HG03439 (cell line): ENCODE measurements at regions not wholly inside any gene's neighbourhood (a gene's known extent, or its start where the extent isn't known, plus 50 kb on each side); places are given as distances from the start of the nearest gene placed in this dataset.

ENCODE experiments used
- ATAC-seq: cut with Tn5 transposase; IDR thresholded peaks from one replicate; pipeline ENCODE4 v1.9.1; 2021; ENCODE audit warnings: mild to moderate bottlenecking, moderate library complexity; ENCODE audit not compliant: unreplicated experiment

- ATAC-seq = no peak
Observed at GRCh38 chr22:49080631-49081030, 747.0 kb downstream of the BRD1 start.

GRCh38 chr22:49079743-49080500 lies 747.8 kb downstream of the BRD1 start:
- ATAC-seq = no peak

DNA sequence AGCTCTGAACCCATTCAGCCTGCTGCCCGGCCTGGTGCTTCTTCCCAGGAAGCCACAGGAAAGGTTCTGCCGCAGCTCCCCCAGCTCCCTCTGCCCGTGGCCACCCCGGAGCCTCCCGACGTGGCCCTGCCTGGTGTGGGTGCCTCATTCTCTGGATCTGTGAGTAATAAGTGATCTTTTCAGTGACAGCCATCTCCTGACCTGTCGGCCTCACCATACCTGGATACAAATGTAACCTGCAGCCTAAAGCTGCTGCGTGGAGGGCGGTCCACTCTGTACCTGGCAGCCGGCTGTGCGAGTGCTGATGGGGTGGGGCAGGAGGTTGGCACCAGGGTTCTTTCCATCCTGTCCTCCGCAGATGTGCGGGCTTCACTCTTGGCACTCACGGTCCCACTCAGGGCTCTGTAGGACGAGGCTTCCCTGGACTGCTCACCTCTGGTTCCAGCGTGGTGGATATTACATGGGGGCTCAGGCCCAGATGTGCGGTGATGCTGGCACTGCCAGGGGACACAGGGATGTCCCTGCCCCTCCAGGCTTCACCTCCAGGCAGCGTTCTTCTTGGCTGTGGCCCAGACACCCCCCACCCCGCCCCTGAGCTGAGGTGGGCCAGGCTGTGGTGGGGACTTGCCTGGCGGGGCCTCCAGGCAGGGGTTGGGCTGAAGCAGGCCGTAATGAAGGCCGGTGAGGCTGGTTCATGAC lies 748.5 kb downstream of the BRD1 start:
- no peak for ATAC-seq

GRCh38 chr22:49078076-49078710 lies 749.5 kb downstream of the BRD1 start:
- no peak for ATAC-seq

DNA sequence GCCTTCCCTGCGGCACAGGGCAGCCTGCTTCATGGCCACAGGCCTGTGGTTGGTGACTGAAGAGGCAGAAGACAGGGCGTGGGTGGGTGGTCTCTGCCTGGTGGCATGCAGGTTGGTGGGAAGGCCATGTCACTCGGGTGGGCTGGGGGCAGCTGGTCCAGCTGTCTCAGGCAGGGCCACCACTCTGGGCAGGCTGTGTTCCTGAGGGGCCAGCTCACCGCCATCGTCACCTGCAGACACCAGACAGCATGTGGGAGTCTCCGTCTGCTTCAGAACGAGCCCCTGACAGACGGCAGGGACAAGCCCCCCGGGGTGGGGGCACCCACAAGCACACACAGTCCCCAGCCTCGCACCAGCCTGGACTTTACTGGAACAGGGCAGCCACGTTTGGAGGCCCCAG lies 750.1 kb downstream of the BRD1 start:
- no peak for ATAC-seq

DNA sequence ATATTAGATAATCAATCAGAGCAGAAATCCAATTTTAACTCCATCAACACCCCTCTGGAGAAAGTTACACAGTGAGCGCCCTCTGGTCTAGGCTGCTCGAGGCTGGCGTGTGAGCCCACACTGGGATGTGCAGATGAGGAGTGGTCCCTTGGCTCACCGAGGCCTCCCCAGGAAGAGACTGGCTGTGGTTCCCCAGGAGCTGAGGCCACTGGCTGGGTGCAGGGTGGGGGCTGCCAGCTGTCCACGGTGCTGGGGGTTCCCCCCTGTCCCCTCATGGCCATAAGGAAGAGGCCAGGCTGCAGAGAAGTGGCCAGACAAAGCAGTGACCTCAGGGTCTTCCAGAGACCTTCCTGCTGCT lies 750.7 kb downstream of the BRD1 start:
- no peak for ATAC-seq

DNA sequence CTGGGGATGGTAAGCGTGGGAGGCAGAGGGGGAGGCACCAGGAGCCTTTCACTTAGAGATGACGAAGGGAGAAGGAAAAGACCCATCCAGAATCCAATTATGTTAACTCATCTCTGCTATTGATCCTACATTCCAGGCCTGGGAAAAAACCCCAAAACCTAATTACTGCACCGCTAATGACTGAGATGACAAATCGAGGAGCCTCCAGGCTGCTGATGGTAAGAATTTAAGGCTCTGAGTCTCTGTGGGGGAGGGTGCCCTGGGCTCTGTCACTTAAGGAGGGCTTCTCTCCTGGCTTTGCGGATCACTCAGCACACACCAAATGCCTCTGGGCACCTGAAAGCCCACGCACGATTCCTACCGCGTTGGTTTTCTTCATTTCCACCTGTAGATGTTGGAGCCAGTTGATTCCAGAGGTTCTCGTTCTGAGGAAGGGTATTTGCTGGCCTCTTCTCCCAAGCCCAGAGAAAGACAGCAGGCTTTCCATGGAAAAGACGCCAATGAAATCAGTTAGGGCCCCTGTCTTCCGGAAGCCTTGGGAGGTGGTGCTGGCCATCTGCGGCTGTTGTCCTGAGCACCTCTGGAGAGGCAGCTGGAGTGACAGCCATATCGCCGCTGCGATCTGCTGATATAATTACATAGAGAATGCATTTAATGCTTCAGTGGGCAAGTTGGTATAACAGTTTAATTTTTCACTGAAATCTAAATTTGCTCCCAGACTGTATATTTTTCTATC lies 751.2 kb downstream of the BRD1 start:
- no peak for ATAC-seq

- no peak for ATAC-seq
Observed at GRCh38 chr22:49075150-49075549, 752.5 kb downstream of the BRD1 start.

GRCh38 chr22:49073873-49074417 lies 753.7 kb downstream of the BRD1 start:
- no peak for ATAC-seq

DNA sequence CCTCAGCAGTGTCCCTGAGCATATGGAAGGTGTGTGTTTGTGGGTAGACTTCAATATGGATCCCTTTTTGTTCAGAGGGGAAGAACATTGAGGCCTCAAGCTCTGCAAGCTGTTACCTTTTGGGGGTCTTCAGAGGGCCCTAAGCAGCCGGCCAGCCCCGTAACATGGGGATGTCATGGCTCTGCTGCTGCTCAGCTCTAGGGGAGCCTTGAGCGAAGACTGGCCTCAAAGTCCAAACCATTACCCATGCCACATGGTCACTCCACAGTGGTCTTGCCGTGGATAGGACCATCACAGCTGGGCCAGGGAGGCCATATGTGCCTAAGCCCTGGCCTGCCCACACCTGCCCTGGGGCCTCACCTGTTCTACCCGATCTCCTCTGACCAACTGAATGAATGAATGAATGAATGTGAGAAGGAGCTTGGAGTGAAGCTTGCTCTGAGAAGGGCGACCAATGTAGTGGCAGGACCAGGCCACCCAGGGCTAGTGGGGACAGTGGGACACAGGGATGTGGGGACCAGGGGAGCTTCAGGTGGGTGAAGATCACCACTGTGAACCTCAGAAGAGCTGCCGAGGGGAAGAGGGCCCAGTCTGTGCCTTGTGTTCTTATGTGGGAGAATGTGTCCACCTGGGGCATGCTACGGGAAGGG lies 754.6 kb downstream of the BRD1 start:
- no peak for ATAC-seq

DNA sequence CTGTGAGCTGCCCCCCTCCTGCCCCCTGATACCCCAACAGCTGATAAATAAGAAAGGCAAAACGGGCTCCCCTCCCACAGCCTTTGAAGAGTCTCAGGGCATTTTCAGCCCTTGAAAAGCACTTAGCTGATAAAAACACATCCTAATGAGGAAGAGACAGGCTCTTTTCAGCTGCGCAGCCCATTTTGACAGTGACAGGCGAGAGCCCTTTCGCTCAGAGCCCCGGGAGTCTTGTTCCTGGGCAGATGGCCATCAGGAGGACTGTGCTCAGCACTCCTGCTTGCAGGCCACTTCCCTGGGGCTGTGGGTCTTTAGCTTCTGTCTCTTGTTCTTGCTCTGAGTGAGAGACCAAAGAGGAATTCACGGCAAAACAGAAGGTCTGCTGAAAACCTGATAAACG lies 757.2 kb downstream of the BRD1 start:
- ATAC-seq = no peak

DNA sequence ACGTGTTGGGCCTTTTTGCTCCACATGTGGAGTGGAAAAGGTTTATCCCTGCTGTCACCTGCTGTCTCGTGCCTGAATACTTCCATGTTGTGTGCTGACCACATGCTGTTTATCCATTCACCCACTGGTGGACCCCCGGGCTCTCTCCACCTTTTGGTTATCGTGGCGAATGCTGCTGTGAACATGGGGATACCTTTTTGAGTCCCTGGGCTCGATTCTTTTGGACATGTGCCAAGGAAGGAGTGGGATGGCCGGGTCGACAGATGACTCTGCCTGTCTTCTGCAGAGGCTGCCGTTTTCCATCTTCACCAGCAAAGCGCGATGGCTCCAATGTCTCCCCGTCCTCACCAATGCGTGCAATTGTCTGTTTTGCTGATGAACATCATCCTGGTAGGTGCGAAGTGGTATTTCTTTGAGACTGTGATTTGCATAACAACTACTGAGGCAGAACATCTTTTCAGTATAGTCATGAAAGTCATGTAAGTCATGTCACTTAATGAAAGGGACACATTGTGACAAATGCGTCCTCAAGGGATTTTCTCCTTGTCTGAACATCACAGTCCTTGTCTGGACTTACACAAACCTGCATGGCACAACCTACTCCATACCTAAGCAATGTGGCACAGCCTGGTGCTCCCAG lies 758.7 kb downstream of the BRD1 start:
- no peak for ATAC-seq

- no peak for ATAC-seq
Observed at GRCh38 chr22:49067504-49067903, 760.2 kb downstream of the BRD1 start.

DNA sequence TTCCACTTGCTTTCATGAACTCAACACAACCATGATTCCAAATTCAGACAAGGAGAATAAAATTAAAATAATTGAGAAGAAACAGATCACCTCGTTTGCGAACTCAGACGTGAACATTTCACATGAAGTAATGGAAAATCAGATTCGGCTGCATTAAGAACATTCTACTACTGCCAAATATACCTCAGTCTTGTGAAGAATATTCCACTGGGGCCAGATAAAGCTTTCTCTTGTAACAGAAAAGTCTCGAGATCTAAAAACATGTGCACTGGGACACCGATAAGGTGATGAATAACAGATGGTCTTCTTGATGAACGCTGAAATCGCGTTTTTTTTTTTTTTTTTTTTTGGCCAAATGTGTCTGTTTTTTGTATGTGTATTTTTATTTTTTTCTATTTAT lies 761.1 kb downstream of the BRD1 start:
- ATAC-seq = no peak

DNA sequence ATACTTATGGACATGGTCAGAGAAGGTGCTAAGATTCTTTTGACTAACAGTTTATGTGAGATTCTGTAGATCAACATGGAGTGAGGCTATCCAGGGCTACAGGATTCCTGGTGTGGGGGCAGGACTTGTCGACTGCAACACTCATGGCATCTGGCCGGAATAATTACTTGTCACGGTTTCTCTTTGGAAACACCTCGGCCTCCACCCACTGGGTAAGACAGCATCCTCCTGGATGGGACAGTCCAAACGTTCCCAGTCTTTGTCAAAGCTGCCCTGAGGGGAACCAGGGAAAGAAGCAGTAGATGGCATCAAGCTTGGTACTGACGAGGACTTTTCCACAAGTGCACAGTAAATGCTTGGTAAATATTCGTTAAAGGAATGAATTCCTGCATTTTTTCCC lies 762.8 kb downstream of the BRD1 start:
- ATAC-seq = no peak

GRCh38 chr22:49063545-49063890 lies 764.2 kb downstream of the BRD1 start:
- no peak for ATAC-seq

DNA sequence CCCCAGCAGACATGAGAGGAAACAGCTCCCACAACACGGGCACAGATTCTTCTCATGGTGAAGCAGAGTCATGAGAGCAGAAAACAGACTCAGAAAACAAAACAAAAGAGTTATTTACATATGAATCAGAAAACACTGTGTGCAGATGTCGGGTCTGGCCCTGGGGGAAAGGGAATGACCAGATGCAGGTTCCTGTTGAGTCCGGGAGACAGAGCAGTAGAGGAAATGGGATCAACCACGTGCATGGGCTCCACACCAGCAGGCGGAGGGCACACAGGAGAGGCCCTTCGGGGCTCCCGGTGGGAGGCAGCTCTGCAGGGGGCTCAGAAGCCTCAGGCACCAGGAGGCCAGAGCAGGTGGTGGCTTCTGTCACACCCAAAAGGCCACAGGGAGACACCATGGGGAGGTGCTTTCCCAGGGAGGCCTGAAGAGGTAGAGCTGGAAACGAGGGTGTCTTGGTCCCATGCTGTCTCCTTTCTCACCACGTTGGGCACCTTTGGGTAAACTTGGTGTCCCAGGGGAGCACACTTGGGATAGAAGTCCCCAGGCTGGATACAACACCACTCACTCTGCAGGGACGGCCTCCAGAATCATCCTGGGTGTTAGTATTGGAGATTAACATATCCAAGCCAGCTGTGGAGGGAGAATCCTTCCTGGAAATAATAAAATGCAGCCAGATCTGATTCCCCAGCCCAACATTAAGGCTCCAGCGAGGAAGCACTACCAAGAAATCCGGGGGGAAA lies 764.7 kb downstream of the BRD1 start:
- ATAC-seq = no peak

DNA sequence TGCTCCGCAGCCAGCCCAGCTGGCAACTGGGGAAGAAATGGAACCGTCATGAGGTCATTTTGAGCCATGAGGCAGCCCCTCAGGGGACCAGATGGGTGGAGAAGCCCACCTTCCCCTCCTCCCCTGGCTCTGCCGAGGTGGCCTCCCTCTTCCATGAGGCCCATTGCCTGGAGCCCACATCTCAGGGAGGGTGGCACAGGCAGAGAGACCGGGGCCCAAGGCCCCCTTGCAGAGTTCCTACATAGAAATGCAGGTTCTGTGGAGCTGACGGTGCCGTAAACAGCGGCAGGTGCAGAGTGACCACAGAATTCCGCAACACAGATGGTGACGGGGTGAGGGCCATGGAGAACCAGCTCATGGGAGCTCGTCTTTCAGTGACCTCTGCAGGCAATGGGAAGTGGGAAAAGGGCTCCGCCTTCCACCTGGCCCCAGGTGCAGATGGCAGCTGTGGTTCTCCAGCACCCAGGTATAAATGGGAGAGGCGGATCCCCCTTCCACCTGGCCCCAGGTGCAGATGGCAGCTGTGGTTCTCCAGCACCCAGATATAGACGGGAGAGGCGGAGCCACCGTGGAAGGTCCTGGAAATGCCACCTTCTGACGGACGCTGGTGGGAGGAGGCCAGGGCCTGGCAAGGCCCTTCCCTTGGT lies 765.4 kb downstream of the BRD1 start:
- ATAC-seq = no peak

GRCh38 chr22:49057910-49058309 lies 769.8 kb downstream of the BRD1 start:
- ATAC-seq = no peak
